Neural cell (in vitro differentiated cells): ENCODE measurements at regions not wholly inside any gene's neighbourhood (a gene's known extent, or its start where the extent isn't known, plus 50 kb on each side); places are given as distances from the start of the nearest gene placed in this dataset.

Experiments
- CTCF ChIP-seq: fragments of 450-650 bp; IDR thresholded peaks from 2 replicates; pipeline ENCODE4 v1.5.1; 2014; ENCODE audit warnings: antibody characterized with exemption, mild to moderate bottlenecking, moderate library complexity; ENCODE audit not compliant: poor library complexity, severe bottlenecking
- EP300 ChIP-seq: fragments of 450-650 bp; conservative IDR thresholded peaks from 2 replicates; pipeline ENCODE4 v1.6.1; 2014; ENCODE audit warnings: antibody characterized with exemption, mild to moderate bottlenecking, moderate library complexity; ENCODE audit not compliant: poor library complexity, severe bottlenecking
- EZH2 ChIP-seq: fragments of 200-600, 300-800 bp; shearing (Covaris generic), sonication (generic); IDR thresholded peaks from 2 replicates; pipeline ENCODE4 v1.6.1; 2014; ENCODE audit warnings: antibody characterized with exemption, low read length, borderline replicate concordance, mild to moderate bottlenecking; ENCODE audit not compliant: insufficient read depth, poor library complexity, severe bottlenecking
- MXI1 ChIP-seq: fragments of 450-650 bp; conservative IDR thresholded peaks from 2 replicates; pipeline ENCODE4 v1.6.1; 2014; ENCODE audit warnings: antibody characterized with exemption, mild to moderate bottlenecking; ENCODE audit not compliant: poor library complexity, severe bottlenecking
- POLR2AphosphoS5 ChIP-seq: IDR thresholded peaks from 2 replicates; pipeline ENCODE4 v1.6.1; 2012
- RAD21 ChIP-seq: fragments of 450-650 bp; conservative IDR thresholded peaks from 2 replicates; pipeline ENCODE4 v1.6.1; 2014; ENCODE audit warnings: antibody characterized with exemption, mild to moderate bottlenecking, moderate library complexity
- REST ChIP-seq: IDR thresholded peaks from 2 replicates; pipeline ENCODE4 v1.6.1; 2012; ENCODE audit warnings: borderline replicate concordance
- SMC3 ChIP-seq: fragments of 450-650 bp; conservative IDR thresholded peaks from 2 replicates; pipeline ENCODE4 v1.6.1; 2014; ENCODE audit warnings: antibody characterized with exemption, mild to moderate bottlenecking, moderate library complexity; ENCODE audit not compliant: poor library complexity
- TAF1 ChIP-seq: IDR thresholded peaks from 2 replicates; pipeline ENCODE4 v1.6.1; 2012; ENCODE audit warnings: low read depth

DNA sequence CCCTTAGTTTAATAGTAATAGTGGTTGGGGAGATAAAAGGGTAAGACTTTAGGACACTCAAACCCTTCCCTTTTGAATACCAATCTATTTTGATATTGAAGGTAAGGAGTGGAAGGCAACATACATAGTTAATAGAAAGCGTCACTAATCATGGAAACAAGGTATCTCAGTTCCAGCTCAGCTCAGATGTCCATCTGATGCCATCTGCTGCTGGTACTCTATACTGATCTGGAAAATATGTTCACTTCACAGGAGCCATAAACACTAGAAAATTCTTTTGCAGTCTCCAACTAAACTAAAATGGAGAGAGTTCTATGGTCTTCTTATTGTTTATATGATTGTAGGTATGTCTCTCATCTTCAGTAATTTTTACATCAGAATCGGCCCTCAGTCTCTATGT, 1777.1 kb downstream of the OTOL1 start:
- no peak for TF ChIP-seq RAD21
- no peak for TF ChIP-seq CTCF
- TF ChIP-seq EP300 = no peak
- no peak for TF ChIP-seq MXI1
- no peak for TF ChIP-seq POLR2AphosphoS5
- no peak for TF ChIP-seq REST
- TF ChIP-seq SMC3 = no peak
- TF ChIP-seq EZH2 = no peak
- no peak for TF ChIP-seq TAF1
